HepG2 (cell line): ENCODE measurements at regions not wholly inside any gene's neighbourhood (a gene's known extent, or its start where the extent isn't known, plus 50 kb on each side); places are given as distances from the start of the nearest gene placed in this dataset.

Experiments
- ATAC-seq: fragments of 200-7000 bp; cut with Tn5 transposase; 3 replicates; pipeline ENCODE4 v1.9.1; 2020; ENCODE audit warnings: mild to moderate bottlenecking, moderate library complexity
- BruUV-seq: library from RNA; stranded (reverse); fragments of 400-500 nt; replicated peaks from 2 replicates; lab custom pipeline; 2021; lab: Mats Ljungman, UMichigan
- CTCF ChIA-PET: fragments of 300-600 bp; formaldehyde crosslinking; extraction: SDS; loops from one replicate; lab custom pipeline; 2021; ENCODE audit warnings: low total read pairs, inconsistent platforms, low intra/inter-chr PET ratio; lab: Yijun Ruan, JAX
- POLR2A ChIA-PET: fragments of 350-600 bp; sonication (Branson Sonifier 250); formaldehyde crosslinking; loops from one replicate; lab custom pipeline; 2020; ENCODE audit warnings: antibody characterized with exemption, inconsistent platforms; lab: Yijun Ruan, JAX
- DNase-seq: peaks from one replicate; pipeline ENCODE4 v3.0.0-alpha.2; 2015; ENCODE audit warnings: low spot score
- FAIRE-seq: peaks from 3 replicates; lab custom pipeline; 2011; peaks lifted over from hg19 to GRCh38; lab: Jason Lieb, UNC
- H2AFZ ChIP-seq: one replicate; pipeline ENCODE4 v1.6.1; 2011; ENCODE audit warnings: low read length, inconsistent platforms
- H3K27ac ChIP-seq: fragments of 300-600 bp; 3 replicates; pipeline ENCODE4 v1.8.0; 2011; ENCODE audit warnings: mixed run types, mild to moderate bottlenecking, mixed read lengths, low read length, inconsistent platforms; ENCODE audit not compliant: insufficient read depth; ENCODE audit errors: extremely low read length
- H3K27me3 ChIP-seq, 2 experiments: fragments of 200-600 bp in 1 of 2; 2 replicates in 1 of 2; 3 replicates in 1 of 2; pipeline versions ENCODE4 v1.6.0 to v1.8.0; 2011; ENCODE audit warnings: low read length in 2 of 2, mild to moderate bottlenecking in 2 of 2, moderate library complexity in 2 of 2, inconsistent platforms in 1 of 2; ENCODE audit not compliant: insufficient read depth in 2 of 2, control insufficient read depth in 1 of 2
- H3K36me3 ChIP-seq, 2 experiments: fragments of 200-600 bp in 1 of 2; replicated peaks in 1 of 2; 2 replicates in 1 of 2; 3 replicates in 1 of 2; pipeline versions ENCODE4 v1.5.1 to v1.8.0; 2011; ENCODE audit warnings: low read length in 2 of 2, inconsistent platforms in 1 of 2; ENCODE audit not compliant: insufficient read depth in 2 of 2, control insufficient read depth in 1 of 2
- H3K4me1 ChIP-seq: 2 replicates; pipeline ENCODE4 v1.5.1; 2012; ENCODE audit warnings: low read length, inconsistent platforms; ENCODE audit not compliant: insufficient read depth
- H3K4me2 ChIP-seq: 2 replicates; pipeline ENCODE4 v1.6.0; 2011; ENCODE audit warnings: low read depth, low read length, inconsistent platforms
- H3K4me3 ChIP-seq, 3 experiments: fragments of 200-600 bp in 1 of 3; sonication (generic), shearing (Covaris generic) in 1 of 3; replicated peaks in 1 of 3; 2 replicates each; pipeline ENCODE4 v1.5.1; 2011 to 2016; ENCODE audit warnings: low read length in 3 of 3, inconsistent platforms in 2 of 3, low read depth in 2 of 3, mild to moderate bottlenecking in 2 of 3, control low read depth in 1 of 3, mixed read lengths in 1 of 3; ENCODE audit not compliant: insufficient read depth in 1 of 3
- H3K79me2 ChIP-seq: one replicate; pipeline ENCODE4 v1.6.1; 2011; ENCODE audit warnings: low read length, inconsistent platforms; ENCODE audit not compliant: insufficient read depth
- H3K9ac ChIP-seq: 2 replicates; pipeline ENCODE4 v1.6.0; 2011; ENCODE audit warnings: mild to moderate bottlenecking, low read depth, low read length, inconsistent platforms; ENCODE audit not compliant: insufficient read depth
- H3K9me3 ChIP-seq: 2 replicates; pipeline ENCODE4 v1.5.1; 2012; ENCODE audit warnings: mild to moderate bottlenecking, low read length
- H4K20me1 ChIP-seq: 2 replicates; pipeline ENCODE4 v1.6.0; 2011; ENCODE audit warnings: inconsistent platforms, mild to moderate bottlenecking, low read length, moderate library complexity; ENCODE audit not compliant: insufficient read depth
- MED13 ChIP-seq: sonication (generic); formaldehyde crosslinking; IDR thresholded peaks from 2 replicates; pipeline ENCODE4 v1.5.0; 2020; ENCODE audit warnings: missing genetic modification reagents
- MTA1 ChIP-seq: sonication (generic); formaldehyde crosslinking; IDR thresholded peaks from 2 replicates; pipeline ENCODE4 v1.4.0; 2020; ENCODE audit warnings: missing genetic modification reagents, mild to moderate bottlenecking, borderline replicate concordance
- RFX5 ChIP-seq: IDR thresholded peaks from 2 replicates; pipeline ENCODE4 v1.6.1; 2011; ENCODE audit warnings: low read depth, low read length, improper control_type of control experiment
- SMAD1 ChIP-seq: sonication (generic); formaldehyde crosslinking; IDR thresholded peaks from 2 replicates; pipeline ENCODE4 v1.4.0; 2020; ENCODE audit warnings: missing genetic modification reagents, low read depth, mild to moderate bottlenecking, borderline replicate concordance
- SP4 ChIP-seq: sonication (generic); formaldehyde crosslinking; IDR thresholded peaks from 2 replicates; pipeline ENCODE4 v1.8.1; 2023; ENCODE audit warnings: mild to moderate bottlenecking, missing genetic modification reagents
- ZBTB7A ChIP-seq: sonication (generic); formaldehyde crosslinking; IDR thresholded peaks from 2 replicates; pipeline ENCODE4 v1.8.0; 2022; ENCODE audit warnings: mild to moderate bottlenecking, missing genetic modification reagents
- ZNF30 ChIP-seq: sonication (generic); formaldehyde crosslinking; IDR thresholded peaks from 2 replicates; pipeline ENCODE4 v1.5.0; 2020; ENCODE audit warnings: mild to moderate bottlenecking, missing genetic modification reagents
- ZNF383 ChIP-seq: sonication (generic); formaldehyde crosslinking; IDR thresholded peaks from 2 replicates; pipeline ENCODE4 v1.4.0; 2020; ENCODE audit warnings: missing genetic modification reagents, mild to moderate bottlenecking, borderline replicate concordance
- ZNF790 ChIP-seq: sonication (generic); formaldehyde crosslinking; IDR thresholded peaks from 2 replicates; pipeline ENCODE4 v1.8.0; 2022; ENCODE audit warnings: missing genetic modification reagents, mild to moderate bottlenecking, borderline replicate concordance
- in situ Hi-C: cut with HindIII; loops from 2 replicates; pipeline ENCODE4 v1.10.0; 2017; ENCODE audit warnings: low pct_unique_long_range_greater_than_20kb; ENCODE audit not compliant: extremely low pct_ligation_motif_present
- intact Hi-C: fragments of 100-400 bp; cut with micrococcal nuclease; formaldehyde crosslinking; loops from one replicate; pipeline ENCODE4 v1.10.0; 2022; ENCODE audit not compliant: unreplicated experiment
- TF ChIP-seq, protein P1 (sequence below): IDR thresholded peaks from 2 replicates; pipeline ENCODE4 v1.6.1; 2016; ENCODE audit warnings: low read depth, missing genetic modification reagents, missing compliant biosample characterization
- TF ChIP-seq, protein P2 (sequence below): sonication (generic); formaldehyde crosslinking; IDR thresholded peaks from 2 replicates; pipeline ENCODE4 v1.8.0; 2022; ENCODE audit warnings: missing genetic modification reagents, mild to moderate bottlenecking, moderate library complexity, borderline replicate concordance
- TF ChIP-seq, protein P3 (sequence below): sonication (generic); formaldehyde crosslinking; IDR thresholded peaks from 2 replicates; pipeline ENCODE4 v1.5.0; 2020; ENCODE audit warnings: mild to moderate bottlenecking, missing genetic modification reagents, borderline replicate concordance
- TF ChIP-seq, protein P4 (sequence below): IDR thresholded peaks from 2 replicates; pipeline ENCODE4 v1.6.1; 2018; ENCODE audit warnings: missing genetic modification reagents, mild to moderate bottlenecking, missing compliant biosample characterization

DNA sequence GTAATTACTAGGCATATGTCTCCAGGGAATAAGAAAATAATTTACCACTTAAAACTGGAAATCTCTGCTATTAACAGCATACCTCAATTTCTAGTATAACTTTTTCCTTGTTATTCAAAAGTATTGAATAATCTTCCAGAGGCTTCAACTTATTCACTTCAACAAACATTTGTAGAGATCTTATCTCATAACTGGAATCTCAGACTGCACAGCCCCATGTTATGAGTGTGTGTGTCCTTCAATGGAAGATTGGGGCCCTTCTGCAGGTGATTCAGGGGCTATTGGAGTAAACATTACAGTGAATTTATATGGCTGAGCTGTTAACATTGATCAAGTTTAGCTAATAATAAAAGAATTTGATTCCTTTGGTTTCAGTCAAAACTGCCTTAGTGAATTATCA lies 946.1 kb downstream of the TTLL7 start:
- Histone ChIP-seq H3K36me3 (no peaks in the 10 kb centered on the region), H2AFZ (no peak overlapping the region), H3K4me1 (no peaks in the 10 kb centered on the region), H3K4me2 (no peak overlapping the region), H3K9ac (no peak overlapping the region), H3K27ac (no peak overlapping the region), H3K9me3 (peaks cover 97% of the 10 kb centered on the region), H4K20me1 (no peaks in the 10 kb centered on the region), H3K27me3 (no peaks in the 10 kb centered on the region), H3K79me2 (no peaks in the 10 kb centered on the region), H3K4me3 (no peak overlapping the region)
- no TSS peak for BruUV-seq
- DNase-seq, result no peak
- no peak for ATAC-seq
- ChIA-PET CTCF (no interaction called here), POLR2A (no interaction called here)
- intact Hi-C loops (no loop called here), in situ Hi-C loops (no loop called here)
- FAIRE-seq, result no peak
- TF ChIP-seq RFX5 (no peak), SMAD1 (CRISPR knock-in tag) (no peak), ZNF30 (CRISPR knock-in tag) (no peak), SP4 (no peak), ZBTB7A (CRISPR knock-in tag) (no peak), MTA1 (no peak), ZNF383 (CRISPR knock-in tag) (no peak), ZNF790 (CRISPR knock-in tag) (no peak), MED13 (CRISPR knock-in tag) (no peak)
- TF ChIP-seq, protein P1, sequence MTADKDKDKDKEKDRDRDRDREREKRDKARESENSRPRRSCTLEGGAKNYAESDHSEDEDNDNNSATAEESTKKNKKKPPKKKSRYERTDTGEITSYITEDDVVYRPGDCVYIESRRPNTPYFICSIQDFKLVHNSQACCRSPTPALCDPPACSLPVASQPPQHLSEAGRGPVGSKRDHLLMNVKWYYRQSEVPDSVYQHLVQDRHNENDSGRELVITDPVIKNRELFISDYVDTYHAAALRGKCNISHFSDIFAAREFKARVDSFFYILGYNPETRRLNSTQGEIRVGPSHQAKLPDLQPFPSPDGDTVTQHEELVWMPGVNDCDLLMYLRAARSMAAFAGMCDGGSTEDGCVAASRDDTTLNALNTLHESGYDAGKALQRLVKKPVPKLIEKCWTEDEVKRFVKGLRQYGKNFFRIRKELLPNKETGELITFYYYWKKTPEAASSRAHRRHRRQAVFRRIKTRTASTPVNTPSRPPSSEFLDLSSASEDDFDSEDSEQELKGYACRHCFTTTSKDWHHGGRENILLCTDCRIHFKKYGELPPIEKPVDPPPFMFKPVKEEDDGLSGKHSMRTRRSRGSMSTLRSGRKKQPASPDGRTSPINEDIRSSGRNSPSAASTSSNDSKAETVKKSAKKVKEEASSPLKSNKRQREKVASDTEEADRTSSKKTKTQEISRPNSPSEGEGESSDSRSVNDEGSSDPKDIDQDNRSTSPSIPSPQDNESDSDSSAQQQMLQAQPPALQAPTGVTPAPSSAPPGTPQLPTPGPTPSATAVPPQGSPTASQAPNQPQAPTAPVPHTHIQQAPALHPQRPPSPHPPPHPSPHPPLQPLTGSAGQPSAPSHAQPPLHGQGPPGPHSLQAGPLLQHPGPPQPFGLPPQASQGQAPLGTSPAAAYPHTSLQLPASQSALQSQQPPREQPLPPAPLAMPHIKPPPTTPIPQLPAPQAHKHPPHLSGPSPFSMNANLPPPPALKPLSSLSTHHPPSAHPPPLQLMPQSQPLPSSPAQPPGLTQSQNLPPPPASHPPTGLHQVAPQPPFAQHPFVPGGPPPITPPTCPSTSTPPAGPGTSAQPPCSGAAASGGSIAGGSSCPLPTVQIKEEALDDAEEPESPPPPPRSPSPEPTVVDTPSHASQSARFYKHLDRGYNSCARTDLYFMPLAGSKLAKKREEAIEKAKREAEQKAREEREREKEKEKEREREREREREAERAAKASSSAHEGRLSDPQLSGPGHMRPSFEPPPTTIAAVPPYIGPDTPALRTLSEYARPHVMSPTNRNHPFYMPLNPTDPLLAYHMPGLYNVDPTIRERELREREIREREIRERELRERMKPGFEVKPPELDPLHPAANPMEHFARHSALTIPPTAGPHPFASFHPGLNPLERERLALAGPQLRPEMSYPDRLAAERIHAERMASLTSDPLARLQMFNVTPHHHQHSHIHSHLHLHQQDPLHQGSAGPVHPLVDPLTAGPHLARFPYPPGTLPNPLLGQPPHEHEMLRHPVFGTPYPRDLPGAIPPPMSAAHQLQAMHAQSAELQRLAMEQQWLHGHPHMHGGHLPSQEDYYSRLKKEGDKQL (CRISPR knock-in tag), result no peak
- TF ChIP-seq, protein P2, sequence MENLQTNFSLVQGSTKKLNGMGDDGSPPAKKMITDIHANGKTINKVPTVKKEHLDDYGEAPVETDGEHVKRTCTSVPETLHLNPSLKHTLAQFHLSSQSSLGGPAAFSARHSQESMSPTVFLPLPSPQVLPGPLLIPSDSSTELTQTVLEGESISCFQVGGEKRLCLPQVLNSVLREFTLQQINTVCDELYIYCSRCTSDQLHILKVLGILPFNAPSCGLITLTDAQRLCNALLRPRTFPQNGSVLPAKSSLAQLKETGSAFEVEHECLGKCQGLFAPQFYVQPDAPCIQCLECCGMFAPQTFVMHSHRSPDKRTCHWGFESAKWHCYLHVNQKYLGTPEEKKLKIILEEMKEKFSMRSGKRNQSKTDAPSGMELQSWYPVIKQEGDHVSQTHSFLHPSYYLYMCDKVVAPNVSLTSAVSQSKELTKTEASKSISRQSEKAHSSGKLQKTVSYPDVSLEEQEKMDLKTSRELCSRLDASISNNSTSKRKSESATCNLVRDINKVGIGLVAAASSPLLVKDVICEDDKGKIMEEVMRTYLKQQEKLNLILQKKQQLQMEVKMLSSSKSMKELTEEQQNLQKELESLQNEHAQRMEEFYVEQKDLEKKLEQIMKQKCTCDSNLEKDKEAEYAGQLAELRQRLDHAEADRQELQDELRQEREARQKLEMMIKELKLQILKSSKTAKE (CRISPR knock-in tag), result no peak
- TF ChIP-seq, protein P3, sequence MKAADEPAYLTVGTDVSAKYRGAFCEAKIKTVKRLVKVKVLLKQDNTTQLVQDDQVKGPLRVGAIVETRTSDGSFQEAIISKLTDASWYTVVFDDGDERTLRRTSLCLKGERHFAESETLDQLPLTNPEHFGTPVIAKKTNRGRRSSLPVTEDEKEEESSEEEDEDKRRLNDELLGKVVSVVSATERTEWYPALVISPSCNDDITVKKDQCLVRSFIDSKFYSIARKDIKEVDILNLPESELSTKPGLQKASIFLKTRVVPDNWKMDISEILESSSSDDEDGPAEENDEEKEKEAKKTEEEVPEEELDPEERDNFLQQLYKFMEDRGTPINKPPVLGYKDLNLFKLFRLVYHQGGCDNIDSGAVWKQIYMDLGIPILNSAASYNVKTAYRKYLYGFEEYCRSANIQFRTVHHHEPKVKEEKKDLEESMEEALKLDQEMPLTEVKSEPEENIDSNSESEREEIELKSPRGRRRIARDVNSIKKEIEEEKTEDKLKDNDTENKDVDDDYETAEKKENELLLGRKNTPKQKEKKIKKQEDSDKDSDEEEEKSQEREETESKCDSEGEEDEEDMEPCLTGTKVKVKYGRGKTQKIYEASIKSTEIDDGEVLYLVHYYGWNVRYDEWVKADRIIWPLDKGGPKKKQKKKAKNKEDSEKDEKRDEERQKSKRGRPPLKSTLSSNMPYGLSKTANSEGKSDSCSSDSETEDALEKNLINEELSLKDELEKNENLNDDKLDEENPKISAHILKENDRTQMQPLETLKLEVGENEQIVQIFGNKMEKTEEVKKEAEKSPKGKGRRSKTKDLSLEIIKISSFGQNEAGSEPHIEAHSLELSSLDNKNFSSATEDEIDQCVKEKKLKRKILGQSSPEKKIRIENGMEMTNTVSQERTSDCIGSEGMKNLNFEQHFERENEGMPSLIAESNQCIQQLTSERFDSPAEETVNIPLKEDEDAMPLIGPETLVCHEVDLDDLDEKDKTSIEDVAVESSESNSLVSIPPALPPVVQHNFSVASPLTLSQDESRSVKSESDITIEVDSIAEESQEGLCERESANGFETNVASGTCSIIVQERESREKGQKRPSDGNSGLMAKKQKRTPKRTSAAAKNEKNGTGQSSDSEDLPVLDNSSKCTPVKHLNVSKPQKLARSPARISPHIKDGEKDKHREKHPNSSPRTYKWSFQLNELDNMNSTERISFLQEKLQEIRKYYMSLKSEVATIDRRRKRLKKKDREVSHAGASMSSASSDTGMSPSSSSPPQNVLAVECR (CRISPR knock-in tag), result no peak
- TF ChIP-seq, protein P4, sequence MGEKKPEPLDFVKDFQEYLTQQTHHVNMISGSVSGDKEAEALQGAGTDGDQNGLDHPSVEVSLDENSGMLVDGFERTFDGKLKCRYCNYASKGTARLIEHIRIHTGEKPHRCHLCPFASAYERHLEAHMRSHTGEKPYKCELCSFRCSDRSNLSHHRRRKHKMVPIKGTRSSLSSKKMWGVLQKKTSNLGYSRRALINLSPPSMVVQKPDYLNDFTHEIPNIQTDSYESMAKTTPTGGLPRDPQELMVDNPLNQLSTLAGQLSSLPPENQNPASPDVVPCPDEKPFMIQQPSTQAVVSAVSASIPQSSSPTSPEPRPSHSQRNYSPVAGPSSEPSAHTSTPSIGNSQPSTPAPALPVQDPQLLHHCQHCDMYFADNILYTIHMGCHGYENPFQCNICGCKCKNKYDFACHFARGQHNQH (CRISPR knock-in tag), result no peak
